T-cell (primary cell): ENCODE measurements at regions not wholly inside any gene's neighbourhood (a gene's known extent, or its start where the extent isn't known, plus 50 kb on each side); places are given as distances from the start of the nearest gene placed in this dataset.

Experiments
- ATAC-seq, 4 experiments: fragments of 200-7000 bp in 3 of 4; fragments of 150-1000 bp in 1 of 4; cut with Tn5 transposase; replicated peaks in 1 of 4; 1 replicate in 3 of 4; 2 replicates in 1 of 4; pipeline ENCODE4 v1.10.0; 2021; ENCODE audit warnings: moderate library complexity in 3 of 4, mild to moderate bottlenecking in 2 of 4, moderate number of reproducible peaks in 1 of 4
- CTCF ChIA-PET, 2 donors: fragments of 300-600 bp; sonication (Branson Sonifier 250); formaldehyde crosslinking; loops; one replicate each; lab custom pipeline; 2022; ENCODE audit warnings: antibody characterized with exemption in 2 of 2; lab: Charles Lee
- POLR2A ChIA-PET, 2 donors: fragments of 300-600 bp; sonication (Branson Sonifier 250); formaldehyde crosslinking; loops; one replicate each; lab custom pipeline; 2022; ENCODE audit warnings: antibody characterized with exemption in 2 of 2; lab: Charles Lee
- DNase-seq, 35 experiments: peaks; one replicate each; pipeline versions ENCODE4 v3.0.0 to v3.0.0-alpha.2; 2013 to 2023
- H3K27ac ChIP-seq: one replicate; pipeline ENCODE4 v1.5.1; 2013; ENCODE audit warnings: low read length
- H3K27me3 ChIP-seq, 2 experiments: replicated peaks in 1 of 2; 1 replicate in 1 of 2; 2 replicates in 1 of 2; pipeline versions ENCODE4 v1.6.1 to v1.7.0; 2013; ENCODE audit warnings: low read length in 1 of 2, mixed read lengths in 1 of 2; ENCODE audit not compliant: control insufficient read depth in 2 of 2, insufficient read depth in 2 of 2; ENCODE audit errors: extremely low read depth in 1 of 2
- H3K36me3 ChIP-seq, 2 donors: 1 replicate in 1 of 2; 2 replicates in 1 of 2; pipeline versions ENCODE4 v1.6.1 to v1.7.0; 2013; ENCODE audit warnings: low read length in 1 of 2; ENCODE audit not compliant: control insufficient read depth in 2 of 2, insufficient read depth in 1 of 2; ENCODE audit errors: extremely low read depth in 1 of 2
- H3K4me1 ChIP-seq, 2 experiments: 1 replicate in 1 of 2; 2 replicates in 1 of 2; pipeline versions ENCODE4 v1.6.1 to v1.7.0; 2013; ENCODE audit warnings: low read length in 2 of 2, mixed read lengths in 1 of 2; ENCODE audit not compliant: insufficient read depth in 2 of 2, control insufficient read depth in 1 of 2; ENCODE audit errors: extremely low read depth in 1 of 2
- H3K4me3 ChIP-seq, 2 donors: 1 replicate in 1 of 2; 2 replicates in 1 of 2; pipeline versions ENCODE4 v1.5.1 to v1.7.0; 2013; ENCODE audit warnings: mild to moderate bottlenecking in 2 of 2, low read length in 1 of 2, moderate library complexity in 1 of 2; ENCODE audit not compliant: control insufficient read depth in 1 of 2; ENCODE audit errors: extremely low read depth in 1 of 2
- H3K9me3 ChIP-seq: 2 replicates; pipeline ENCODE4 v1.7.0; 2013
- H3K27ac Mint-ChIP-seq, 2 donors: one replicate each; pipeline ENCODE4 v1.8.0; 2020 to 2021; ENCODE audit warnings: mild to moderate bottlenecking in 2 of 2, mixed read lengths in 2 of 2
- H3K27me3 Mint-ChIP-seq, 2 donors: one replicate each; pipeline ENCODE4 v1.8.0; 2021 to 2022; ENCODE audit warnings: mixed read lengths in 2 of 2
- H3K36me3 Mint-ChIP-seq: one replicate; pipeline ENCODE4 v1.8.0; 2021; ENCODE audit warnings: mixed read lengths
- H3K4me1 Mint-ChIP-seq, 3 donors: one replicate each; pipeline ENCODE4 v1.8.0; 2020 to 2022; ENCODE audit warnings: mixed read lengths in 3 of 3, mild to moderate bottlenecking in 1 of 3
- H3K4me3 Mint-ChIP-seq, 3 donors: one replicate each; pipeline ENCODE4 v1.8.0; 2020 to 2022; ENCODE audit warnings: mild to moderate bottlenecking in 3 of 3, mixed read lengths in 3 of 3, moderate library complexity in 3 of 3
- H3K9me3 Mint-ChIP-seq, 3 donors: one replicate each; pipeline ENCODE4 v1.8.0; 2020 to 2022; ENCODE audit warnings: mixed read lengths in 3 of 3
- WGBS: methylation state at CpG from one replicate; pipeline ENCODE4 v1.1.5; 2013; ENCODE audit warnings: missing lambda C conversion rate; ENCODE audit not compliant: insufficient coverage; 5-methylcytosine and 5-hydroxymethylcytosine counted together

GRCh38 chr5:162785673-162786072 is 651.7 kb upstream of the CCNG1 start:
- H3K36me3 Mint-ChIP-seq, result no peaks in the 10 kb centered on the region
- ChIA-PET CTCF (no interaction called here), POLR2A (no interaction called here)
- no peak overlapping the region for H3K27ac ChIP-seq
- H3K9me3 Mint-ChIP-seq, result peaks cover 9 to 15% (median 15%) of the 10 kb centered on the region in 3 donors
- no peaks in the 10 kb centered on the region for H3K27me3 ChIP-seq
- H3K4me1 Mint-ChIP-seq, result no peaks in the 10 kb centered on the region
- H3K27me3 Mint-ChIP-seq, result no peaks in the 10 kb centered on the region
- DNase-seq (no peak), ATAC-seq (no peak)
- no peaks in the 10 kb centered on the region for H3K36me3 ChIP-seq
- H3K4me3 Mint-ChIP-seq, result no peak overlapping the region
- no peaks in the 10 kb centered on the region for H3K9me3 ChIP-seq
- WGBS, result no CpG with 5 or more reads among the region's 1 CpG
- no peaks in the 10 kb centered on the region for H3K4me1 ChIP-seq
- no peak overlapping the region for H3K4me3 ChIP-seq
- no peak overlapping the region for H3K27ac Mint-ChIP-seq

GRCh38 chr5:162786234-162786633 is 651.2 kb upstream of the CCNG1 start:
- Mint-ChIP-seq H3K36me3 (no peaks in the 10 kb centered on the region), H3K4me3 (no peak overlapping the region), H3K9me3 (peaks cover 9 to 15% (median 15%) of the 10 kb centered on the region in 3 donors), H3K4me1 (no peaks in the 10 kb centered on the region), H3K27ac (no peak overlapping the region), H3K27me3 (no peaks in the 10 kb centered on the region)
- WGBS, result no CpG with 5 or more reads among the region's 1 CpG
- Histone ChIP-seq H3K4me1 (no peaks in the 10 kb centered on the region), H3K36me3 (no peaks in the 10 kb centered on the region), H3K9me3 (no peaks in the 10 kb centered on the region), H3K27me3 (no peaks in the 10 kb centered on the region), H3K4me3 (no peak overlapping the region), H3K27ac (no peak overlapping the region)
- DNase-seq (no peak), ATAC-seq (no peak)
- ChIA-PET POLR2A (no interaction called here), CTCF (no interaction called here)

GRCh38 chr5:162796507-162796906 is 640.9 kb upstream of the CCNG1 start:
- Histone ChIP-seq H3K9me3 (no peaks in the 10 kb centered on the region), H3K36me3 (no peaks in the 10 kb centered on the region), H3K27me3 (no peaks in the 10 kb centered on the region), H3K4me1 (no peaks in the 10 kb centered on the region), H3K4me3 (no peak overlapping the region), H3K27ac (no peak overlapping the region)
- CTCF ChIA-PET, result no interaction called here
- no peak overlapping the region for H3K27ac Mint-ChIP-seq
- no peaks in the 10 kb centered on the region for H3K4me1 Mint-ChIP-seq
- H3K36me3 Mint-ChIP-seq, result no peaks in the 10 kb centered on the region
- H3K4me3 Mint-ChIP-seq, result no peak overlapping the region
- DNase-seq (no peak), ATAC-seq (no peak)
- no CpG with 5 or more reads among the region's 3 CpGs for whole genome bisulfite sequencing
- peaks cover 4 to 9% (median 8%) of the 10 kb centered on the region in 3 donors for H3K9me3 Mint-ChIP-seq
- H3K27me3 Mint-ChIP-seq, result no peaks in the 10 kb centered on the region
- POLR2A ChIA-PET, result no interaction called here

GRCh38 chr5:162800301-162800700 is 637.1 kb upstream of the CCNG1 start:
- POLR2A ChIA-PET, result no interaction called here
- no peaks in the 10 kb centered on the region for H3K4me1 ChIP-seq
- H3K9me3 ChIP-seq, result no peaks in the 10 kb centered on the region
- CTCF ChIA-PET, result no interaction called here
- Mint-ChIP-seq H3K9me3 (peaks cover 0 to 9% (median 8%) of the 10 kb centered on the region in 3 donors), H3K4me3 (no peak overlapping the region), H3K4me1 (no peaks in the 10 kb centered on the region), H3K36me3 (no peaks in the 10 kb centered on the region), H3K27ac (no peak overlapping the region), H3K27me3 (no peaks in the 10 kb centered on the region)
- H3K27ac ChIP-seq, result no peak overlapping the region
- no CpG with 5 or more reads among the region's 1 CpG for WGBS
- ATAC-seq (no peak), DNase-seq (no peak)
- no peak overlapping the region for H3K4me3 ChIP-seq
- no peaks in the 10 kb centered on the region for H3K36me3 ChIP-seq
- H3K27me3 ChIP-seq, result no peaks in the 10 kb centered on the region

GRCh38 chr5:162801235-162801634 is 636.2 kb upstream of the CCNG1 start:
- CTCF ChIA-PET, result no interaction called here
- WGBS, result no CpG with 5 or more reads among the region's 1 CpG
- Histone ChIP-seq H3K9me3 (no peaks in the 10 kb centered on the region), H3K27me3 (no peaks in the 10 kb centered on the region), H3K4me3 (no peak overlapping the region), H3K27ac (no peak overlapping the region), H3K36me3 (no peaks in the 10 kb centered on the region), H3K4me1 (no peaks in the 10 kb centered on the region)
- POLR2A ChIA-PET, result no interaction called here
- H3K4me3 Mint-ChIP-seq, result no peak overlapping the region
- no peaks in the 10 kb centered on the region for H3K36me3 Mint-ChIP-seq
- DNase-seq (no peak), ATAC-seq (no peak)
- no peak overlapping the region for H3K27ac Mint-ChIP-seq
- peaks cover 0 to 8% (median 6%) of the 10 kb centered on the region in 3 donors for H3K9me3 Mint-ChIP-seq
- no peaks in the 10 kb centered on the region for H3K27me3 Mint-ChIP-seq
- no peaks in the 10 kb centered on the region for H3K4me1 Mint-ChIP-seq

GRCh38 chr5:162806195-162806594 is 631.2 kb upstream of the CCNG1 start:
- Histone ChIP-seq H3K4me1 (no peaks in the 10 kb centered on the region), H3K9me3 (no peaks in the 10 kb centered on the region), H3K27me3 (no peaks in the 10 kb centered on the region), H3K4me3 (no peak overlapping the region), H3K27ac (no peak overlapping the region), H3K36me3 (no peaks in the 10 kb centered on the region)
- CTCF ChIA-PET, result no interaction called here
- no peak overlapping the region for H3K4me3 Mint-ChIP-seq
- peaks cover 3 to 10% (median 3%) of the 10 kb centered on the region in 3 donors for H3K9me3 Mint-ChIP-seq
- no CpG with 5 or more reads among the region's 2 CpGs for WGBS
- POLR2A ChIA-PET, result no interaction called here
- no peak overlapping the region for H3K27ac Mint-ChIP-seq
- H3K4me1 Mint-ChIP-seq, result no peaks in the 10 kb centered on the region
- no peaks in the 10 kb centered on the region for H3K27me3 Mint-ChIP-seq
- ATAC-seq (no peak), DNase-seq (no peak)
- H3K36me3 Mint-ChIP-seq, result no peaks in the 10 kb centered on the region

GRCh38 chr5:162811071-162811470 is 626.3 kb upstream of the CCNG1 start:
- no peaks in the 10 kb centered on the region for H3K36me3 Mint-ChIP-seq
- ATAC-seq (no peak), DNase-seq (no peak)
- H3K9me3 ChIP-seq, result no peaks in the 10 kb centered on the region
- H3K27me3 ChIP-seq, result no peaks in the 10 kb centered on the region
- CTCF ChIA-PET, result no interaction called here
- H3K4me3 Mint-ChIP-seq, result no peak overlapping the region
- no peak overlapping the region for H3K27ac Mint-ChIP-seq
- POLR2A ChIA-PET, result no interaction called here
- no peak overlapping the region for H3K4me3 ChIP-seq
- no peaks in the 10 kb centered on the region for H3K4me1 ChIP-seq
- no peaks in the 10 kb centered on the region for H3K27me3 Mint-ChIP-seq
- H3K4me1 Mint-ChIP-seq, result no peaks in the 10 kb centered on the region
- H3K9me3 Mint-ChIP-seq, result peaks cover 3 to 15% (median 13%) of the 10 kb centered on the region in 3 donors
- no peaks in the 10 kb centered on the region for H3K36me3 ChIP-seq
- 83% methylated on average over 1 of the region's 1 CpG for WGBS
- no peak overlapping the region for H3K27ac ChIP-seq
